GM13977 (cell line): ENCODE measurements at regions not wholly inside any gene's neighbourhood (a gene's known extent, or its start where the extent isn't known, plus 50 kb on each side); places are given as distances from the start of the nearest gene placed in this dataset.

Experiments used
- DNase-seq: peaks from one replicate; pipeline ENCODE4 v3.0.0; 2012; ENCODE audit warnings: low spot score
- in situ Hi-C: fragments of 300-500 bp; cut with MboI; formaldehyde crosslinking; loops from one replicate; pipeline ENCODE4 v1.12.0; 2022; ENCODE audit warnings: low sequenced_read_pairs, low pct_unique_long_range_greater_than_20kb, mixed read lengths, inconsistent platforms; ENCODE audit not compliant: unreplicated experiment
- TF ChIP-seq, protein P1 (sequence below): IDR thresholded peaks from 2 replicates; pipeline ENCODE4 v1.5.1; 2012; ENCODE audit warnings: mild to moderate bottlenecking, control low read depth; ENCODE audit not compliant: insufficient read depth; ENCODE audit errors: extremely low read depth, missing control alignments

GRCh38 chr6:84280639-84281038 lies 53.2 kb upstream of the CEP162 start:
- in situ Hi-C loops = no loop called here
- no peak for DNase-seq

GRCh38 chr6:84280030-84280429 lies 52.6 kb upstream of the CEP162 start:
- in situ Hi-C loops = no loop called here
- no peak for DNase-seq
- TF ChIP-seq, protein P1, sequence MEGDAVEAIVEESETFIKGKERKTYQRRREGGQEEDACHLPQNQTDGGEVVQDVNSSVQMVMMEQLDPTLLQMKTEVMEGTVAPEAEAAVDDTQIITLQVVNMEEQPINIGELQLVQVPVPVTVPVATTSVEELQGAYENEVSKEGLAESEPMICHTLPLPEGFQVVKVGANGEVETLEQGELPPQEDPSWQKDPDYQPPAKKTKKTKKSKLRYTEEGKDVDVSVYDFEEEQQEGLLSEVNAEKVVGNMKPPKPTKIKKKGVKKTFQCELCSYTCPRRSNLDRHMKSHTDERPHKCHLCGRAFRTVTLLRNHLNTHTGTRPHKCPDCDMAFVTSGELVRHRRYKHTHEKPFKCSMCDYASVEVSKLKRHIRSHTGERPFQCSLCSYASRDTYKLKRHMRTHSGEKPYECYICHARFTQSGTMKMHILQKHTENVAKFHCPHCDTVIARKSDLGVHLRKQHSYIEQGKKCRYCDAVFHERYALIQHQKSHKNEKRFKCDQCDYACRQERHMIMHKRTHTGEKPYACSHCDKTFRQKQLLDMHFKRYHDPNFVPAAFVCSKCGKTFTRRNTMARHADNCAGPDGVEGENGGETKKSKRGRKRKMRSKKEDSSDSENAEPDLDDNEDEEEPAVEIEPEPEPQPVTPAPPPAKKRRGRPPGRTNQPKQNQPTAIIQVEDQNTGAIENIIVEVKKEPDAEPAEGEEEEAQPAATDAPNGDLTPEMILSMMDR = no peak

More at GRCh38 chr6:84280639-84281038, 53.2 kb upstream of the CEP162 start:
- TF ChIP-seq, protein P1 = no peak

- TF ChIP-seq, protein P1 = no peak
- in situ Hi-C loops = no loop called here
- no peak for DNase-seq
These were observed 51.0 kb upstream of the CEP162 start for GRCh38 chr6:84278321-84278998.
